Panc1 (cell line): ENCODE measurements at regions not wholly inside any gene's neighbourhood (a gene's known extent, or its start where the extent isn't known, plus 50 kb on each side); places are given as distances from the start of the nearest gene placed in this dataset.

Source experiments
- ATAC-seq: fragments of 200-7000 bp; cut with Tn5 transposase; 2 replicates; pipeline ENCODE4 v1.9.1; 2020; ENCODE audit warnings: mild to moderate bottlenecking, moderate library complexity
- BruUV-seq: library from RNA; stranded (reverse); fragments of 400-500 nt; replicated peaks from 2 replicates; lab custom pipeline; 2021; lab: Mats Ljungman, UMichigan
- CTCF ChIA-PET: fragments of 300-600 bp; sonication (Branson Sonifier 250); formaldehyde crosslinking; loops from one replicate; lab custom pipeline; 2022; ENCODE audit warnings: antibody characterized with exemption; lab: Charles Lee
- POLR2A ChIA-PET: fragments of 300-600 bp; sonication (Branson Sonifier 250); formaldehyde crosslinking; loops from one replicate; lab custom pipeline; 2022; ENCODE audit warnings: antibody characterized with exemption; lab: Charles Lee
- DNase-seq: peaks from one replicate; pipeline ENCODE4 v3.0.0-alpha.2; 2010; ENCODE audit warnings: low read depth, low spot score
- H3K27ac ChIP-seq: 2 replicates; pipeline ENCODE4 v1.5.1; 2011; ENCODE audit warnings: mild to moderate bottlenecking, low read length, inconsistent platforms
- H3K27me3 ChIP-seq: fragments of 200-500 bp; sonication (Bioruptor generic); 2 replicates; pipeline ENCODE4 v1.6.0; 2014; ENCODE audit warnings: low read length, inconsistent platforms; ENCODE audit not compliant: control insufficient read depth, insufficient read depth
- H3K36me3 ChIP-seq: fragments of 200-500 bp; sonication (Bioruptor generic); 2 replicates; pipeline ENCODE4 v1.5.1; 2014; ENCODE audit warnings: inconsistent platforms, mild to moderate bottlenecking, low read length, moderate library complexity; ENCODE audit not compliant: control insufficient read depth, insufficient read depth
- H3K4me1 ChIP-seq: 2 replicates; pipeline ENCODE4 v1.5.1; 2011; ENCODE audit warnings: inconsistent platforms, mild to moderate bottlenecking, low read length, moderate library complexity; ENCODE audit not compliant: control insufficient read depth, insufficient read depth
- H3K4me3 ChIP-seq, 2 experiments: 2 replicates each; pipeline ENCODE4 v1.5.1; 2011 to 2012; ENCODE audit warnings: low read depth in 2 of 2, low read length in 2 of 2, mild to moderate bottlenecking in 2 of 2, inconsistent platforms in 1 of 2, moderate library complexity in 1 of 2
- H3K9me3 ChIP-seq: fragments of 200-500 bp; sonication (Bioruptor generic); 2 replicates; pipeline ENCODE4 v1.5.1; 2014; ENCODE audit warnings: low read depth, mild to moderate bottlenecking, inconsistent platforms, low read length, moderate library complexity; ENCODE audit not compliant: control insufficient read depth, insufficient read depth
- POLR2AphosphoS5 ChIP-seq: IDR thresholded peaks from 2 replicates; pipeline ENCODE4 v1.6.1; 2012; ENCODE audit warnings: mild to moderate bottlenecking, low read depth, low read length, moderate library complexity
- SIN3A ChIP-seq: IDR thresholded peaks from 2 replicates; pipeline ENCODE4 v1.6.1; 2012; ENCODE audit warnings: low read depth, mild to moderate bottlenecking, low read length, moderate library complexity, borderline replicate concordance; ENCODE audit not compliant: insufficient read depth
- TCF7L2 ChIP-seq: IDR thresholded peaks from 2 replicates; pipeline ENCODE4 v1.6.1; 2011; ENCODE audit warnings: mild to moderate bottlenecking, low read depth, low read length, inconsistent platforms
- in situ Hi-C: cut with HindIII; loops from 2 replicates; pipeline ENCODE4 v1.10.0; 2016; ENCODE audit warnings: low sequenced_read_pairs, low pct_unique_long_range_greater_than_20kb
- intact Hi-C: fragments of 100-400 bp; cut with micrococcal nuclease; formaldehyde crosslinking; loops from one replicate; pipeline ENCODE4 v1.10.0; 2022; ENCODE audit not compliant: unreplicated experiment
- TF ChIP-seq, protein P1 (sequence below), 2 experiments: IDR thresholded peaks; 2 replicates each; pipeline ENCODE4 v1.6.1; 2011 to 2012; ENCODE audit warnings: low read depth in 2 of 2, control low read depth in 1 of 2, low read length in 1 of 2, mild to moderate bottlenecking in 1 of 2, moderate library complexity in 1 of 2; ENCODE audit not compliant: insufficient read depth in 1 of 2
- TF ChIP-seq, protein P2 (sequence below): fragments of 450-650 bp; IDR thresholded peaks from 2 replicates; pipeline ENCODE4 v1.5.1; 2017; ENCODE audit warnings: mild to moderate bottlenecking

DNA sequence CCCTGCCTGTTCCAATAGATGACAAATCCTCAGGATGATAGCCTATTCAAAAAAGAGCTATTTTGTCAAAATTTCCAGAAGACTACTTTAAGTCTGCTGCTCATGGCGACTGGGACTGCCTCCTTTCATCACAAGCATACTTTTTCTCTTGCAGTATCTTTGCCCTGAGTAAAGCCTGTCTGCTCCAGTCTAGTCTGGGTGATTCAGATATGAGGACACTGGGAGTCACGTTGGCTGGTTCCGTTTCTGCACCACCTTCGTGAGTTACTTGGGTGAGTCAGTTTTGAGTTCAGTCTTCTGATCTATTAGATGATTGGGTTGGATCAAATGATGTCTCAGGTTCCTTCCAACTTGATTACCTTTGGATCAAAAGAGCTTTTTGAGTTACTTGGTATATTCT, 301.3 kb upstream of the STXBP6 start:
- H3K4me1 ChIP-seq, result no peaks in the 10 kb centered on the region
- POLR2A ChIA-PET, result no interaction called here
- no peaks in the 10 kb centered on the region for H3K36me3 ChIP-seq
- H3K27me3 ChIP-seq, result no peaks in the 10 kb centered on the region
- H3K27ac ChIP-seq, result no peak overlapping the region
- ATAC-seq, result no peak
- no peak overlapping the region for H3K4me3 ChIP-seq
- BruUV-seq, result no TSS peak
- DNase-seq, result no peak
- TF ChIP-seq, protein P1, sequence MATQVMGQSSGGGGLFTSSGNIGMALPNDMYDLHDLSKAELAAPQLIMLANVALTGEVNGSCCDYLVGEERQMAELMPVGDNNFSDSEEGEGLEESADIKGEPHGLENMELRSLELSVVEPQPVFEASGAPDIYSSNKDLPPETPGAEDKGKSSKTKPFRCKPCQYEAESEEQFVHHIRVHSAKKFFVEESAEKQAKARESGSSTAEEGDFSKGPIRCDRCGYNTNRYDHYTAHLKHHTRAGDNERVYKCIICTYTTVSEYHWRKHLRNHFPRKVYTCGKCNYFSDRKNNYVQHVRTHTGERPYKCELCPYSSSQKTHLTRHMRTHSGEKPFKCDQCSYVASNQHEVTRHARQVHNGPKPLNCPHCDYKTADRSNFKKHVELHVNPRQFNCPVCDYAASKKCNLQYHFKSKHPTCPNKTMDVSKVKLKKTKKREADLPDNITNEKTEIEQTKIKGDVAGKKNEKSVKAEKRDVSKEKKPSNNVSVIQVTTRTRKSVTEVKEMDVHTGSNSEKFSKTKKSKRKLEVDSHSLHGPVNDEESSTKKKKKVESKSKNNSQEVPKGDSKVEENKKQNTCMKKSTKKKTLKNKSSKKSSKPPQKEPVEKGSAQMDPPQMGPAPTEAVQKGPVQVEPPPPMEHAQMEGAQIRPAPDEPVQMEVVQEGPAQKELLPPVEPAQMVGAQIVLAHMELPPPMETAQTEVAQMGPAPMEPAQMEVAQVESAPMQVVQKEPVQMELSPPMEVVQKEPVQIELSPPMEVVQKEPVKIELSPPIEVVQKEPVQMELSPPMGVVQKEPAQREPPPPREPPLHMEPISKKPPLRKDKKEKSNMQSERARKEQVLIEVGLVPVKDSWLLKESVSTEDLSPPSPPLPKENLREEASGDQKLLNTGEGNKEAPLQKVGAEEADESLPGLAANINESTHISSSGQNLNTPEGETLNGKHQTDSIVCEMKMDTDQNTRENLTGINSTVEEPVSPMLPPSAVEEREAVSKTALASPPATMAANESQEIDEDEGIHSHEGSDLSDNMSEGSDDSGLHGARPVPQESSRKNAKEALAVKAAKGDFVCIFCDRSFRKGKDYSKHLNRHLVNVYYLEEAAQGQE (IDR thresholded peaks at IDR 0.05; ENCODE audit: insufficient read depth in 1 of 2, low read depth in 2 of 2, low read length in 1 of 2), result no peak
- TF ChIP-seq POLR2AphosphoS5, result no peak
- no peak for TF ChIP-seq SIN3A
- TF ChIP-seq, protein P2, sequence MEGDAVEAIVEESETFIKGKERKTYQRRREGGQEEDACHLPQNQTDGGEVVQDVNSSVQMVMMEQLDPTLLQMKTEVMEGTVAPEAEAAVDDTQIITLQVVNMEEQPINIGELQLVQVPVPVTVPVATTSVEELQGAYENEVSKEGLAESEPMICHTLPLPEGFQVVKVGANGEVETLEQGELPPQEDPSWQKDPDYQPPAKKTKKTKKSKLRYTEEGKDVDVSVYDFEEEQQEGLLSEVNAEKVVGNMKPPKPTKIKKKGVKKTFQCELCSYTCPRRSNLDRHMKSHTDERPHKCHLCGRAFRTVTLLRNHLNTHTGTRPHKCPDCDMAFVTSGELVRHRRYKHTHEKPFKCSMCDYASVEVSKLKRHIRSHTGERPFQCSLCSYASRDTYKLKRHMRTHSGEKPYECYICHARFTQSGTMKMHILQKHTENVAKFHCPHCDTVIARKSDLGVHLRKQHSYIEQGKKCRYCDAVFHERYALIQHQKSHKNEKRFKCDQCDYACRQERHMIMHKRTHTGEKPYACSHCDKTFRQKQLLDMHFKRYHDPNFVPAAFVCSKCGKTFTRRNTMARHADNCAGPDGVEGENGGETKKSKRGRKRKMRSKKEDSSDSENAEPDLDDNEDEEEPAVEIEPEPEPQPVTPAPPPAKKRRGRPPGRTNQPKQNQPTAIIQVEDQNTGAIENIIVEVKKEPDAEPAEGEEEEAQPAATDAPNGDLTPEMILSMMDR, result no peak
- no peak for TF ChIP-seq TCF7L2
- CTCF ChIA-PET, result no interaction called here
- in situ Hi-C loops (no loop called here), intact Hi-C loops (no loop called here)
- no peaks in the 10 kb centered on the region for H3K9me3 ChIP-seq

DNA sequence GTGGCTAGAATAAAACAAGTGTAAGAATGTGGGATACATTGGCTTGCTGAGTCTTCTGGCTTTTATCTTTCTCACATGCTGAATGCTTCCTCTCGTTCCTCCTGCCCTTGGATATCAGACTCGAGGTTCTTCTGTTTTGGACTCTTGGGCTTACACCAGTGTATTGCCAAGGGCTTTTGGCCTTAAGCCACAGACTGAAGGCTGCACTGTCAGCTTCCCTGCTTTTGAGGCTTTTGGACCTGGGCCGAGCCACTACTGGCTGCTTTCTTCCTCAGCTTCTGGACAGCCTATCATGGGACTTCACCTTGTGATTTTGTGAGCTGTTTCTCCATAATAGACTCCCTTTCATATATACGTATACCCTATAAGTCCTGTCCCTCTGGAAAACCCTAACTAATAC, 300.9 kb upstream of the STXBP6 start:
- CTCF ChIA-PET, result no interaction called here
- ATAC-seq (no peak), DNase-seq (no peak)
- no peak overlapping the region for H3K4me3 ChIP-seq
- H3K9me3 ChIP-seq, result no peaks in the 10 kb centered on the region
- no peaks in the 10 kb centered on the region for H3K36me3 ChIP-seq
- TF ChIP-seq POLR2AphosphoS5, result no peak
- no peak for TF ChIP-seq SIN3A
- TF ChIP-seq, protein P1 (IDR thresholded peaks at IDR 0.05; ENCODE audit: insufficient read depth in 1 of 2, low read depth in 2 of 2, low read length in 1 of 2), result no peak
- no peak for TF ChIP-seq TCF7L2
- TF ChIP-seq, protein P2, result no peak
- H3K4me1 ChIP-seq, result no peaks in the 10 kb centered on the region
- in situ Hi-C loops (no loop called here), intact Hi-C loops (no loop called here)
- H3K27ac ChIP-seq, result no peak overlapping the region
- no TSS peak for BruUV-seq
- POLR2A ChIA-PET, result no interaction called here
- H3K27me3 ChIP-seq, result no peaks in the 10 kb centered on the region
